ENCODE measurements at regions not wholly inside any gene's neighbourhood (a gene's known extent, or its start where the extent isn't known, plus 50 kb on each side); places are given as distances from the start of the nearest gene placed in this dataset.

- H3K27ac Mint-ChIP-seq: no peak overlapping the region
- no peaks in the 10 kb centered on the region for H3K36me3 ChIP-seq
- H3K4me2 ChIP-seq: no peak overlapping the region
- no peak overlapping the region for H2AFZ ChIP-seq (replicated peaks)
- H3K4me1 ChIP-seq: peaks cover 8% of the 10 kb centered on the region
- H4K20me1 ChIP-seq (ENCODE audit: low read depth): no peaks in the 10 kb centered on the region
- H3K27me3 Mint-ChIP-seq (ENCODE audit: insufficient read depth, low read depth): no peaks in the 10 kb centered on the region
- TF ChIP-seq EZH2 (IDR thresholded peaks at IDR 0.05): no peak
- TF ChIP-seq CTCF (IDR thresholded peaks at IDR 0.05): no peak
- no peak for TF ChIP-seq EZH2phosphoT487 (IDR thresholded peaks at IDR 0.05)
- DNase-seq (ENCODE audit: low spot score): no peak
- no peaks in the 10 kb centered on the region for H3F3A ChIP-seq (ENCODE audit: low read depth)
- H3K27me3 ChIP-seq: no peaks in the 10 kb centered on the region
- H3K9me3 Mint-ChIP-seq: no peaks in the 10 kb centered on the region
- no peaks in the 10 kb centered on the region for H3K9me3 ChIP-seq (ENCODE audit: low read depth)
- no peak overlapping the region for H3K4me3 Mint-ChIP-seq
- no peaks in the 10 kb centered on the region for H3K79me2 ChIP-seq (ENCODE audit: low read depth)
- H3K36me3 Mint-ChIP-seq: no peaks in the 10 kb centered on the region
- no peak overlapping the region for H3K4me3 ChIP-seq
- H3K9ac ChIP-seq: no peak overlapping the region
- H3K27ac ChIP-seq: no peak overlapping the region
- no peaks in the 10 kb centered on the region for H3K4me1 Mint-ChIP-seq
These were observed 550.0 kb upstream of the SYT4 start for GRCh38 chr18:43827311-43827710.

- H3K27me3 ChIP-seq: no peaks in the 10 kb centered on the region
- peaks cover 8% of the 10 kb centered on the region for H3K4me1 ChIP-seq
- Mint-ChIP-seq H3K36me3 (no peaks in the 10 kb centered on the region), H3K9me3 (no peaks in the 10 kb centered on the region), H3K27me3 (ENCODE audit: insufficient read depth, low read depth) (no peaks in the 10 kb centered on the region), H3K27ac (no peak overlapping the region), H3K4me1 (no peaks in the 10 kb centered on the region), H3K4me3 (no peak overlapping the region)
- no peaks in the 10 kb centered on the region for H3K9me3 ChIP-seq (ENCODE audit: low read depth)
- H2AFZ ChIP-seq (replicated peaks): no peak overlapping the region
- no peaks in the 10 kb centered on the region for H4K20me1 ChIP-seq (ENCODE audit: low read depth)
- no peak overlapping the region for H3K9ac ChIP-seq
- no peak for DNase-seq (ENCODE audit: low spot score)
- H3K36me3 ChIP-seq: no peaks in the 10 kb centered on the region
- no peak overlapping the region for H3K4me2 ChIP-seq
- H3K27ac ChIP-seq: no peak overlapping the region
- no peaks in the 10 kb centered on the region for H3F3A ChIP-seq (ENCODE audit: low read depth)
- no peak for TF ChIP-seq EZH2 (IDR thresholded peaks at IDR 0.05)
- no peak for TF ChIP-seq EZH2phosphoT487 (IDR thresholded peaks at IDR 0.05)
- no peak for TF ChIP-seq CTCF (IDR thresholded peaks at IDR 0.05)
- H3K79me2 ChIP-seq (ENCODE audit: low read depth): no peaks in the 10 kb centered on the region
- no peak overlapping the region for H3K4me3 ChIP-seq
These were observed 553.0 kb upstream of the SYT4 start for GRCh38 chr18:43830303-43830702.

GRCh38 chr18:43830947-43831346, 553.7 kb upstream of the SYT4 start:
- Mint-ChIP-seq H3K27me3 (ENCODE audit: insufficient read depth, low read depth) (no peaks in the 10 kb centered on the region), H3K9me3 (no peaks in the 10 kb centered on the region), H3K4me1 (no peaks in the 10 kb centered on the region), H3K36me3 (no peaks in the 10 kb centered on the region), H3K27ac (no peak overlapping the region), H3K4me3 (no peak overlapping the region)
- H3K79me2 ChIP-seq (ENCODE audit: low read depth): no peaks in the 10 kb centered on the region
- TF ChIP-seq EZH2phosphoT487 (IDR thresholded peaks at IDR 0.05) (no peak), EZH2 (IDR thresholded peaks at IDR 0.05) (no peak), CTCF (IDR thresholded peaks at IDR 0.05) (no peak)
- H3K27ac ChIP-seq: no peak overlapping the region
- H3K4me1 ChIP-seq: peaks cover 2% of the 10 kb centered on the region
- no peaks in the 10 kb centered on the region for H3K36me3 ChIP-seq
- H3K4me2 ChIP-seq: no peak overlapping the region
- H4K20me1 ChIP-seq (ENCODE audit: low read depth): no peaks in the 10 kb centered on the region
- H3K9me3 ChIP-seq (ENCODE audit: low read depth): no peaks in the 10 kb centered on the region
- no peaks in the 10 kb centered on the region for H3F3A ChIP-seq (ENCODE audit: low read depth)
- no peak for DNase-seq (ENCODE audit: low spot score)
- no peak overlapping the region for H3K9ac ChIP-seq
- H3K27me3 ChIP-seq: no peaks in the 10 kb centered on the region
- H3K4me3 ChIP-seq: no peak overlapping the region
- H2AFZ ChIP-seq (replicated peaks): peak overlapping the region; percentile 42

Data from neural progenitor cell (in vitro differentiated cells).